NCI-H748 treated with DMSO at 0.1 percent for 48 hours (cell line): ENCODE measurements at regions not wholly inside any gene's neighbourhood (a gene's known extent, or its start where the extent isn't known, plus 50 kb on each side); places are given as distances from the start of the nearest gene placed in this dataset.
A peak's percentile ranks its signal among the peaks of the same experiment; 100 is the strongest.

Source experiments
- DNase-seq: peaks from one replicate; lab custom pipeline; 2025; lab: John Stamatoyannopoulos, UW

GRCh38 chr5:174837919-174838902 lies 113.8 kb downstream of the MSX2 start:
- DNase-seq = peak; percentile 8

GRCh38 chr5:174834081-174834480 lies 109.7 kb downstream of the MSX2 start:
- DNase-seq = no peak

- DNase-seq = no peak
Observed at GRCh38 chr5:174832811-174833210, 108.4 kb downstream of the MSX2 start.

DNA sequence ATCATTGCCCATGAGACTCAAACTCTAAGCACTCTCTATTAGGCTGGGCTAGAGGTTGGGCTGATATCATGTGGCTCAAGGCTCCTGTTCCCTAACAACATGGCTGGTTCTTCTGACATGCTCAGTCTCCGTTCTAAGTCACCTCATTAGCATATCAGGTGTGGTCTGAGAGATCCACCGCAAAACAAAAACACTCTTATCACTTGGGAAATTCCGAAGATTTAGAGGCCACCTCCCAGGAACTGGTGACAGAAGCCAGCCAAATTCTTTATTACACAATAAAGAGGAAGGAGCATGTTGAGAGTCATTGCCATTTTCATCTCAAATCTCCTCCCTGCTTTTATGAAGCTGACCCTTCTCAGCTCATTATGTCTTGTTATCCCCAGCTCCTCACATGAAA lies 107.6 kb downstream of the MSX2 start:
- no peak for DNase-seq

- DNase-seq = no peak
Observed at GRCh38 chr5:174831031-174831660, 106.8 kb downstream of the MSX2 start.

GRCh38 chr5:174829511-174829864 lies 105.1 kb downstream of the MSX2 start:
- DNase-seq = no peak

DNA sequence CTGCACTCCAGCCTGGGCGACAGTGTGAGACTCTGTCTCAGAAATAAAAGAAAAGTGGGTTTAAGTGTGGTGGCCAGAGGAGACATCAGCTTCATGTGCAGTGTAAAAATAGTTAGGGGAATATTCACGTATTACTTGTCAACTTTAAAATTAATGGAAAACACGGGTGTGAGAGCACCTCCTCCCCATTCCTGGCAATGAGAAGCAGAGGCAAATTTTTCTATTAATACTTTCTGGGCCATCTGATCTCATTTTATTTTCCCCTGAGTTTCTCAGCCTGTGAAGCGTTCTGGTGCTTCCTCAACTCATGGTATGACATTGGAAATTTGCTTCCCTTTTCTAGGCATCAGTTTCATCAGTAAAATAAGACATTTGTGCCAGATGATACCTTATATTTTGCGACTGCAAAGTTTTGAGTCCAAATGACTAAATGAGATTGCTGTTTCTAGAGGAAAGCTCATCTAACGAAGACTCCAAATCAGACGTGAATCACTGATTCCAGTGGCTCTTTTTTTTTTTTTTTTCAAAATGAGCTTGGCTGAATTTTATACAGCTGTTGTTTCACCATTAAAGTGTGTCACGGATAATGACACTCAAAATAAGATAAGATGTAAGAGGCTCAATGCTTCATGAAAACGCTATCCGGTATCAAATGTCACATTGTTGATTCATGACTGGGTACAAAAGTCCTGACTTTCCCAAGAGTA lies 104.6 kb downstream of the MSX2 start:
- no peak for DNase-seq

DNA sequence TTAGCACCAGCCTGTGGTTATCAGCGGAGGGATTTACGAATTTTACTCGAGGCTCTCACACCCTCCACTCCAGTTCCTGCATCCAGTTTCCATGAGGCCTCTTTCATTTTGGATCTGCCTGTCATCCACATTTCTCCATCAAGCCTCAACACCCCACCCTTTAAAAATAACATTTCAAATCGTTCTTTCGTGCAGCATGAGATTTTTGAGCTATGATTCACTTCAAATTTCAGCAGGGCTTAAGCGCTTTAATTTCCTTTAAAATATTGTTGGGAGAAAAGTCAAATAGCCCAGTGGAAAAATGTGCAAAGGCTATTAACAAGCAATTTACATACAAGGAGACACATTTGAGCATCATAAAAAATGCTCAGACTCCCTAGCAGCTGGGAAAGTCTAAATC lies 103.2 kb downstream of the MSX2 start:
- DNase-seq = no peak

- no peak for DNase-seq
Observed at GRCh38 chr5:174825587-174825986, 101.2 kb downstream of the MSX2 start.

DNA sequence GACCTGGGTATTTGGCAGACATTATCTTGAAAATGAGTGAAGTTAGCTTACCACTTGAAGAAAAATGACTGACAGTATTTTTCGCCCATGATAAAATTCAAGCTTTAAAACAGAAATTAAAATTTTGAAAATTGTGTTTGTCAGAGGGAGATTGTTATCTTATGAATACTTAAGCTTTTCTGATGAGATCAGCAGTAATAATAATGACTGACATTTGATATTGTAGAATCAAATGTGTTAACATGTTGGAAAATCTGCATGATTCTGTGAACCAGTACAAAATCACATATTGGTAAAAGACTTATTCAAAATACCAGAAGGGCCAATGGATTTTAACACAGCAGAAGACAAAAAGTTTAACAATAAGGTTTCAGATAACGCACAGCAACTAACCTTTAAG lies 94.0 kb downstream of the MSX2 start:
- DNase-seq = no peak

DNA sequence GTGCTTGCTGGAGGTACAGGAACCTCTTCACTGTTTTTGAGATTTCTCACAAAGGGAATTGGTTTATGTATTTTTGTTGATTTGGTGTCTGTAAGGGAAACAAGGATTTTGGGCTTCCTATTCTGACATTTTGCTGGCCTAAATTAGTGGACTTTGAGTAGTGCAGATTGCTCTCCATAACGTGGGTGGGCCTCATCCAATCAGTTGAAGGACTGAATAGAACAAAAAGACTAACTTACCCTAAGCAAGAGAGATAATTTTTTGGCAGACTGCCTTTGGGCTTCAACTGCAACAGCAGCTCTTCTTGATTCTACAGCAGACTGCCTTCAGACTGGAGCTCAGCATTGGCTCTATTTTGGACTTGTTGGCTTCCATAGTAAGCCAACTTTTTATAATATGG lies 93.2 kb downstream of the MSX2 start:
- DNase-seq = no peak

- DNase-seq = no peak
Observed at GRCh38 chr5:174816858-174817257, 92.5 kb downstream of the MSX2 start.

DNA sequence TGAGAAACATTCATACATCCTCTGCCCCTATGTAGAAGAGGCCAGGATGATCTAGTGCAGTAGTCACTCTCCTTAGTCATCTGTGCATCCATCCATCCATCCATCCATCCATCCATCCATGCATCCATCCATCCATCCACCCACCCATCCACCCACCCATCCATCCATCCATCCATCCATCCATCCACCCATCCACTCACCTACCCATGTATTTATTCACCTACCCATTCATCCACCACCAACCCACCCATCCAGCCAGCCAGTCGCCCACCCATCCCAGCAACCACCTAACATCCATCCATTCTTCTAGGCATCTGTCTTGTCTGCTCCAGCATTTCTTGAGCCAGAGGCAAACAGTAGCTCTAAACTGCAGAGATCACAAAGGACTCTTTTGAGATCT lies 87.1 kb downstream of the MSX2 start:
- no peak for DNase-seq

- no peak for DNase-seq
Observed at GRCh38 chr5:174810796-174811195, 86.4 kb downstream of the MSX2 start.

- DNase-seq = no peak
Observed at GRCh38 chr5:174807471-174807870, 83.1 kb downstream of the MSX2 start.

- no peak for DNase-seq
Observed at GRCh38 chr5:174806729-174807128, 82.3 kb downstream of the MSX2 start.

DNA sequence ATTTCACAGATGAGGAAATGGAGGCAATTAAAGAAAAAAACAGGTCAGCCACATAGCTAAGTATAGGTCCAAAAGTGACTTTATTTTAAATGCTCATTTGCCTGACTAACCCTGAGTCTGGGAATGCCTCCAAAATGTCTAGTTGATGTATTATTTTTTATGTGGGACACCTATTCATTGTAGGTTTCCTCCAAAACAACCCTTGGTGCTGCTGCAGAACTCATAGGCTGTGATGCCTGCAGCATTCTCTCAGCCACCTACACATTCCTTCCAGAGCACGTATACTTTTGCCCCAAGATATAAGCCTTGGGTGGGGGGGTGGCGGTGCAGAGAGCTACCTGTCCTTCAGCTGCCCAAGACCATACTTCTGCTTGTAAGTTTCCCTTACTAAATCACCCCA lies 77.4 kb downstream of the MSX2 start:
- DNase-seq = no peak

GRCh38 chr5:174800435-174800834 lies 76.1 kb downstream of the MSX2 start:
- DNase-seq = no peak

- DNase-seq = no peak
Observed at GRCh38 chr5:174799121-174799520, 74.7 kb downstream of the MSX2 start.

- DNase-seq = no peak
Observed at GRCh38 chr5:174798551-174798951, 74.2 kb downstream of the MSX2 start.

- DNase-seq = no peak
Observed at GRCh38 chr5:174796711-174797192, 72.4 kb downstream of the MSX2 start.

DNA sequence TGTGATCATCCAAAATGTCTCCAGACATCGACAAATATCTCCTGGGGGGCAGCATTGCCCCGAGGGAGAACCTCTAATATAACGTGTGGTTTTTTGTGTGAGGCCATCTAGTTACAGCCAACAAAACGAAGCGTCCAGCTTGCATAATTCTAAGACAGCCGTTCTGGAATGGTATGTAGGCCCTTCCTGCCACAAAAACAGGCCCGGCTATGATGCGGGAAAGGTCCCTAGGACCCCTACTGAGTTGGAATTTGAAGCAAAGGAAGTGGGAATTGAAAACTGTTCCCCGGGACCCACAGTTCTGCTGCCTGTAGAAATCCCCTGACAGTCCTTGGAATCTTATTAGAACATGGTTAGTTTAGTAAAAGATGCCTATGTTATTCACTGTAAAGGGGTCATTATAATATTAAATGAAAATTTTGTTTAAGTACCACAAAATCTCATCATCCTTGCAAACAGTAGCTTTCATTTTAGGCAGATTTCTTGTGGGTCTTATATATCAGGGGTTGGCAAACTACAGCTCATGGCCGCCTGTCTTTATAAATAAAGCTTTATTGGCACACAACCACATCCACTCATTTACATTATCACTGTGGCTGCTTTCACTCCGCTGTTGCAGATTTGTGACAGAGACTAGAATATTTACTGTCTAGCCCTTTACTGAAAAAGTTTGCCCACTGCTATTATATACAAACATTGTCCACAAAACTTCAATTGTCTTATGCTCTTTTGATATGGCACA lies 70.7 kb downstream of the MSX2 start:
- no peak for DNase-seq
